SK-N-SH (cell line): ENCODE measurements at regions not wholly inside any gene's neighbourhood (a gene's known extent, or its start where the extent isn't known, plus 50 kb on each side); places are given as distances from the start of the nearest gene placed in this dataset.

Experiments used
- CHD2 ChIP-seq: fragments of 150-350 bp; IDR thresholded peaks from 2 replicates; pipeline ENCODE4 v1.6.1; 2018; ENCODE audit warnings: low read length; ENCODE audit not compliant: partially characterized antibody
- CTCF ChIP-seq: fragments of 200-600 bp; sonication (generic); IDR thresholded peaks from 2 replicates; pipeline ENCODE4 v1.6.1; 2017; ENCODE audit warnings: antibody characterized with exemption, mild to moderate bottlenecking, moderate library complexity
- ELF1 ChIP-seq: IDR thresholded peaks from 2 replicates; pipeline ENCODE4 v1.4.0; 2012
- EP300 ChIP-seq, 2 experiments: IDR thresholded peaks; 2 replicates each; pipeline versions ENCODE4 v1.4.0 to v1.6.1; 2012; ENCODE audit warnings: borderline replicate concordance in 1 of 2, low read depth in 1 of 2, low read length in 1 of 2
- EZH2phosphoT487 ChIP-seq: fragments of 200-600 bp; sonication (generic); IDR thresholded peaks from 2 replicates; pipeline ENCODE4 v1.6.1; 2017; ENCODE audit warnings: low read depth, mixed run types, mild to moderate bottlenecking, antibody characterized with exemption, moderate library complexity, borderline replicate concordance
- FOSL2 ChIP-seq: IDR thresholded peaks from 2 replicates; pipeline ENCODE4 v1.4.0; 2012; ENCODE audit warnings: low read depth, mild to moderate bottlenecking, moderate library complexity, borderline replicate concordance
- GABPA ChIP-seq: IDR thresholded peaks from 2 replicates; pipeline ENCODE4 v1.4.0; 2012; ENCODE audit warnings: low read depth, mild to moderate bottlenecking
- GATA2 ChIP-seq: sonication (generic); formaldehyde crosslinking; IDR thresholded peaks from 2 replicates; pipeline ENCODE4 v1.5.0; 2020; ENCODE audit warnings: mild to moderate bottlenecking, missing genetic modification reagents
- JUND ChIP-seq: IDR thresholded peaks from 2 replicates; pipeline ENCODE4 v1.4.0; 2012
- MAX ChIP-seq: IDR thresholded peaks from 2 replicates; pipeline ENCODE4 v1.4.0; 2012; ENCODE audit warnings: low read depth
- NFIC ChIP-seq: IDR thresholded peaks from 2 replicates; pipeline ENCODE4 v1.4.0; 2012; ENCODE audit warnings: borderline replicate concordance
- REST ChIP-seq: IDR thresholded peaks from 2 replicates; pipeline ENCODE4 v1.6.1; 2012; ENCODE audit warnings: mild to moderate bottlenecking, low read depth, low read length, moderate library complexity
- RXRA ChIP-seq: IDR thresholded peaks from 2 replicates; pipeline ENCODE4 v1.4.0; 2012; ENCODE audit warnings: low read depth, mild to moderate bottlenecking, borderline replicate concordance
- USF2 ChIP-seq: fragments of 150-350 bp; IDR thresholded peaks from 2 replicates; pipeline ENCODE4 v1.6.1; 2017; ENCODE audit warnings: antibody characterized with exemption, low read length, low read depth, borderline replicate concordance

- TF ChIP-seq FOSL2 (no peak), NFIC (no peak), CTCF (no peak), CHD2 (no peak), ELF1 (no peak), RXRA (no peak), MAX (no peak), GABPA (no peak), EP300 (IDR thresholded peaks at IDR 0.05; ENCODE audit: borderline replicate concordance in 1 of 2, low read depth in 1 of 2, low read length in 1 of 2) (no peak), JUND (no peak), REST (no peak), EZH2phosphoT487 (no peak), USF2 (no peak), GATA2 (CRISPR knock-in tag) (no peak)
Observed at GRCh38 chr3:34300621-34301020, 502.2 kb downstream of the PDCD6IP start.
